DMS153 treated with DMSO at 0.1 percent for 48 hours (cell line): ENCODE measurements at regions not wholly inside any gene's neighbourhood (a gene's known extent, or its start where the extent isn't known, plus 50 kb on each side); places are given as distances from the start of the nearest gene placed in this dataset.

Experiments used
- DNase-seq: peaks from one replicate; lab custom pipeline; 2025; ENCODE audit not compliant: unreplicated experiment; lab: John Stamatoyannopoulos, UW

DNA sequence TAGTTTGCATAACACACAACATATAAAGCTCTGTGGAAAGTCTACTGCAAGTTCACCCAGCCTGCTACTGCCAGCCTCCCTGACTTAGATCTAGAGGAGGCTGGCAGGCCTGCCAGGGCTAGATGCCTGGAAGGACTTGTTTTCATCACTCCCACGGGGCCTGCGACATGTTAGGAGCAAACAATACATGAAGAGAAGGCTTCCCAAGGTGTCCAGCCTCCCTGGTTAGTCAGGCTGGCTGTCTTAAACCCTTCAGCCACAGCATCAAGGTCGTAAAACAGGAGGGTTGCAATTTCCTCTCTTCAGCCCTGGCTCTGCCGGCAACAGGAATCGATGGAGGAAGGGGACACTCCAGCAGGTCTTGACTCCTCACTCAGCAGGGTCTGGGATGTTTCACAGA is 104.5 kb downstream of the NGF start:
- peak; percentile 25 for DNase-seq

- peak; percentile 45 for DNase-seq
These were observed 107.8 kb downstream of the NGF start for GRCh38 chr1:115230281-115230680.

DNA sequence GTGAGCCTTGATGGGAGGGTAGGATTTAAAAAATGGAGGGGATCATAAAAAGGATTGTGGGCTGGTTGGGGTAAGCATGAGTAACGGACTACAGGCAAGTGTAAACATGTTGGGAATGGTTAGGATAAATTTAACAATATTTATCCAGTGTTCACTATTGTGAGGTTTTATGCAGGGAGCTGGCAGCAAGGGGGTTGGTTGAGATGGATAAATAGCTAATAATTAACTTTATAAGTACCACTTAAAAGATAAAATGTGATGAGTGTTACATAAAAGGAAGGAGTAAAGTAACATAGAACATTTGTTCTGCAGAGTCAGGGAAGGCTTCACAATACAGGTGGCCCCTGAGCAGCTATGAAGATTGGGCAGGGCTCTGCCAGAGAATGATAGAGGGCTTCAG is 109.0 kb downstream of the NGF start:
- peak; percentile 64 for DNase-seq

- DNase-seq = no peak
These were observed 109.9 kb downstream of the NGF start for GRCh38 chr1:115228191-115228590.

DNA sequence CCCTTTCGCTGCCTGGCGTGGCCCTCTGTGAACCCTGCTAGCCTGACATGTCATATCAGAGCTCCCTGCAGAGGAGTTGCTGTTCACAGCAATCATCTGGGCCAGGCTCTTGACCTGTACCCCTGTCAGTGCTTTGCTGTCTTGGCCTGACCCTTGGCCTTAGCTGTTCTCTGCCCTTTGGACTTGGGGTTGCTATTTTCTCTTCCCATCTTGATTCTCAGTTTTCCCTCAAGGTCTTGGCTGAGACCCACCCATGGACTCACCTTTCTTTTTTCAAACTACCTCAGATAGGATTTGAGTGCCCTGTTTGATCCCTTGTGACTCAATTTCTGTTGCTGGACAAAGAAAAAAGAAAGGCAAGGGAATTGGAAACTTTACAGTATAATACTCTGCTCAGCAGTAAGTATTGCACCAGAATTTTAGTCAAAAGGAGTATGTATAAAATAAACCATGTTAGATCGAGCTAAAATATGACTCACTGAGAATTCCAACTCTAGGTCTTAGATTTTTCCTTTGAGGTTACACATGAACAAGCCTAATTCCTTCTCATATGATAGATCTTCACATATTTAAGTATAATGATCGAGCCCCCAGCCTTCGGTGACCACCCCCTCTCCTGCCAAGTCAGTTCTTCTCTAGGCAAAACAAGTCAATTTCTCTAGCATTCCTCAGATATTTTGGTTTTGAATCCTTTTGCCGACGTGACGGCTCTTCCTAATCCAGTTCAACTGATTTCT is 110.5 kb downstream of the NGF start:
- no peak for DNase-seq

DNA sequence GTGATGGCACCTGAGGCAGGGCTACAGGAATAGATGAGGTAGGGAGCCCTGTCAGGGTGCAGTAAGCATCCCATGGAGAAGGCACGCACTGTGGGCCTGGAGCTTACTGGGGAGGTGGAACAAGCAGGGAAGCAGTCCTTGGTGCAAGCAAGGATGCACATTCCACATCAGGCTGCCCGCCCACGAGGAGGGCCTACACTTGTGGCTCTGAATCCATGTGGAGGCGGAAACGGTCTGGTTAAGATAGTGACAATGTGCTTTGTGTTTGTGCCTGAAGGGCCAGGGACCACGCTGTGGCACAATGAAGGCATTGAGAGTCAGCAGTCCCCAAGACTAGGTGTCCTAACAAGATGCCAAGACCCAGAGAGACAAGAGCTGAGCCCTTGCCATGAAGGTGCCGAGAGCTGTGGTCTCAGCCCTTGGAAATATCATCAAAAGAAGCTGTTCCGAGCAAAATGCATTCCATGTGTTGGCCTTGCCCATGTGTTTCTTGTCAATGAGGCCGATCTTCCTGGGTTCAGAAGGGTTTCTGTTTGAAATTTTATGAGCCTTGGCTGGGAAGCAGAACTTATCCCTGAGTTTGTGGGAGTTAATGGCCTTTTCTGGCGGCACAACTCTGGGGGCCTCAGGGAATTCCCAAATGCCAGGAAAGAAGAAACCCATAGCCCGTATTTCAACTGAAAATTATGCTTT is 111.9 kb downstream of the NGF start:
- no peak for DNase-seq

- DNase-seq = no peak
These were observed 113.4 kb downstream of the NGF start for GRCh38 chr1:115224636-115225035.

GRCh38 chr1:115222616-115223402 is 115.2 kb downstream of the NGF start:
- DNase-seq = no peak

DNA sequence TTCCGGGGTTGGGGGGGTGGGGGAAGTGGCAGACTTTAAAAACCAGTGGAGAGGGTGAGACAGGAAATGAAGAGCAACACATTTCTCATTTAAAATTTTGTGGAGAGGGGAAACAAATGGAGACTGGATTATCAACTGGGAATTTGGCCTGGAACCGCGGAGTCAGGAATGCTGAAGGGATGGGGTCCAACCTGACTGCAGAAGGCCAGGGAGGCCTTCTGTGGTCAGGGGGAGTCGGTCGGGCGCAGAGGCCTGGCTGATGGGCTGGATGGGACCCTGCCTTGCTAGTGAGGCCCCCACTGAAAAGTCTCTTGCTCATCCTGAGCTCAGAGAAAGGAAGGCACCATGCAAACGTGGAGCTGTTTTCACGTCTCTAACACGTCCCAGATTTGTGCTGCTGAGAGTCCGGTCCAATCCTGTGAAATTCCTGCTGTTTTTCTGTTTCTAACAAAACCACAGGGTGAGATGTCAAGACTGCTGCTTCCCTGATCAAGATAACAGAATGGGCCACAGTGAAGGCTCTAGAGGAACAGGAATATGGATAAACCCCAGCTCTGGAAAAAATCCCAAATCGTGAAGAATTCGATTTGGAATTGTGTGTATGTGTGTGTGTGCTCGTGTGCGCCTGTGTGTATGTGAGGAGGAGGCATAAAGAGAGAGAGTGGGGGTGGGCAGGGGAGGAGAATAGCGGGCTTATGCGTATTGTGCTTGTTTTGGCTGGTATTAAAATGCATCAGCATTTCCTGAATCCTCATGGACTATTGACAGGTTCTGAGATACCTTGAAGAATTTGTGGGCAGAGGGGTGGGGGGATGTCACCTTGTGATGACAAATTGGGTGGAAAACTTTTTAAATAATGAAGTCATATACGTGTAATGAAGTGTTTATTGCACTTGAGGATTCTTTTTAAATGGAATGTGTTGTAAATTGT is 117.4 kb downstream of the NGF start:
- no peak for DNase-seq

DNA sequence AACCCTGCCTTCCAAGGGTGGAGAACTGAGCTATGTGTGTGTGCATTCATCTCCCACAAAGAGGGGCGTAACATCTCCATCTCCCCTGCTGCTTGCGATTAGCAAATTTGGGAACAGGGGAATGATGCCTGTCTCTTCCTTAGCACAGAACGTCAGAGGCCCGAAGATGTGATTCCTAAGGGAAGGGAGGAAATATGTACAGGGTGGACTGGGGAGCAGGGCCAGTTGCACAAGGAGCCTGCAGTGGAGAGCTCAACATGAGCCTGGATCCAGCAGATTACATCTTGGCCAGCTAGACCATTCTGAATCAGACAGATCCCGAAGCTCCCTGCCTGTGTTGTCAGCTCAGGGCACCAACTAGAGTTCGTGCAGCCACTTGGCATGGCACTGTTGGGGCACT is 118.1 kb downstream of the NGF start:
- no peak for DNase-seq

- DNase-seq = no peak
These were observed 119.3 kb downstream of the NGF start for GRCh38 chr1:115218699-115219098.

GRCh38 chr1:115218034-115218405 is 120.0 kb downstream of the NGF start:
- DNase-seq = no peak

DNA sequence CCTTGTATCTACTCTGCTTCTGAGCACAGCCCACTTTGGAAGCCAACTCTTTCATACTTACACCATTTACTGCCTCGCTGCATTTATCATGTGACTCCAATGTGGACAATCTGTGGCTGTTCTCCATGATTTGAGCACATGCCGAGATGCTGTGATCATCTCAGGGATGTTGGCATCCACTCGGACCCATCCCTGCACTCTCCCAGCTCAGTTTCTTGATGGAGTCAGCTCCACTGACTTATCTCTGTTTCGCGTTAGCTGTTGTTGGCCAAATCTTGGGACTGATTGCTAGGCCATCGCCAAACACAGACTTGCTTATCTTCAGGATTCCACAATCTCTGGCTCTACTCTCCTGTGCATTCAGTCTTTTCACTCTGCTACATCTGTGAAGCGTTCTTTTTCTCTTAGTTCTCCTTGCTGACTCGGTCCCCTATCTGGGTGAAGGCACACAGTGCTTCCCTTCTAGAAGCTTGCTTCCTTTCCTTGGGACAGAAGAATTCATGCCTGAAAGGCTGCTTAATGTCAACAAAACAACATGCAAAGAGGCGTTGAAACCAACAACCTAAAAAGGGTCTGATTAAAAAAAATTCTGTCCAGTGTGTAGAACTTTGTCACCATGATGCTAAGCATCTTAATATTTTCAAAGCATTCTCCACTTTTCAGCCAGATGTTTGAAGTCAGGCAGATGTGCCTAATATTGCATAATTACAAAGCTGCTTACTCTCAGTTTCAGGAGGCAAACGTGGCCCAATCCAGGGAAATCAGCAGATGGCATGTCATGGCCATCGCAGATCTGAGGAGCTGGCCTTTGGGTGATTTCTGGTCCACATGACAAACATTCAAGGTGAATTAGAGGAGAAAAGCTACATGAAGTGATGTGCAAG is 120.7 kb downstream of the NGF start:
- no peak for DNase-seq

- no peak for DNase-seq
These were observed 122.1 kb downstream of the NGF start for GRCh38 chr1:115215703-115216521.

DNA sequence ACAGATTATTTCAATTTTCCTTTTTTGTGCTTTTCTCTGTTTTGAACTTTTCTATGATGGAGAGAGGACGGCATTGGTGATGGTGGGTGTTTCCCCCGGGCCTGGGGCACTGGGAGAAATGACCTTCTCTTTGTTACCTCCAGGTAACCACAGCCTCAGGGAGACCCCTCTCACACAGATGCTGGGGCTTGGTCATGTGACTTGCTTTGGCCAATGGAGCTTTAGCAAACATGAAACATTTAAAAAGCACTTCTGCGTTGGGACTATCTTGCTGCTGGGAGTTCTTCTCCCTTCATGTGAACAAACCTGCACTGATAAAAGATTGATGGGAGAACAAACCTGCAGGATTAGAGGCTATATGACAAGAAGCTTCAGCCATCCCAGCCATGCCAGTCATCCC is 122.9 kb downstream of the NGF start:
- DNase-seq = no peak

GRCh38 chr1:115214098-115214497 is 124.0 kb downstream of the NGF start:
- DNase-seq = no peak

DNA sequence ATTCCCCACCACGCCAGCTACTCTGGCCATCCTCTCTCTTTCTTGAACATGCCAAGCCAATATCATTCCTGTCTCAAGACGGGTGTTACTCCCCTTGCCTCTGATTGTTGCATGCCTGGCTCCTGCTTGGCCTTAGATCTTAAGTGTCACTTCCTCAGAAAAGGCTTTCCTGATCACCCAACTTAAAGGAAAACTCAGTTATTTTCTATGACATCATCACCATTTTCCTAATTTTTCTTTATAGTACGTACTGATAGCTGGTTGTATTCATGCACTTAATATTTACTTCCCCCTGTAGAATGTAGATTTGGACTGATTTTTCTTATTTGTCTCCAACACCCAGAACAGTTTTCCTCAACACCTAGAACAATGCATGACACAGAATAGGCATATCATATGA is 123.8 kb upstream of the TSPAN2 start:
- DNase-seq = no peak

DNA sequence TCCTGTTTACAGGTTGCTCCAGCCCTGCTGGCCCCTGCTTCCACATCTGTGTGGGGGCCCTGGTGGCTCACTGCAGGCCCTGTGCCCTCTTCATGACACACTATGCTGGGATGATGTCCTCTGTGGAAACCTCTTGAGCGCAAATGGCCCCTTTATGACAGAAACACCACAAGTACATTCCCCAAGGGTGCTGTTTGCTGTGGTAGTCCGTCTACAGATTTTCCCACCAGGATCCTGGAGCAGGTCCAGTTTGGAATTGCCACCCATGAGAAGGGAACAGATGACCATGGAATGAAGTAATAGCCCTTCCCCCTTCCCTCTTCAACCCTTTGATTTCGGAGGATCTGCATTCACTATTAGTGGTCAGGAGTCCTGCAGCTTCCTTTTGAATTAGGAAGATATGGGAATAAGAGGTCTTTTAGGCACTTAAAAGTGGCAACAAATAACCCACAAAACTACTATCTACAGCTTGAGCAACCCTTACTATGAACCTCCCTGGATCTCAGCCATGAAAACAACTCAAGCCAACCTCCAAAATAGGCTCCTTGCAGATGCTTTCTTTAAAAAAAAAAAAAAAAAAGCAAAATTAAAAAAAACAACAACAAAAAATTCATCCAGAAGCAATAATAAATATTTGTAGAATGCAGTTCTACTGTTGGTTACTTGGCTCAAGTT is 121.9 kb upstream of the TSPAN2 start:
- DNase-seq = no peak

DNA sequence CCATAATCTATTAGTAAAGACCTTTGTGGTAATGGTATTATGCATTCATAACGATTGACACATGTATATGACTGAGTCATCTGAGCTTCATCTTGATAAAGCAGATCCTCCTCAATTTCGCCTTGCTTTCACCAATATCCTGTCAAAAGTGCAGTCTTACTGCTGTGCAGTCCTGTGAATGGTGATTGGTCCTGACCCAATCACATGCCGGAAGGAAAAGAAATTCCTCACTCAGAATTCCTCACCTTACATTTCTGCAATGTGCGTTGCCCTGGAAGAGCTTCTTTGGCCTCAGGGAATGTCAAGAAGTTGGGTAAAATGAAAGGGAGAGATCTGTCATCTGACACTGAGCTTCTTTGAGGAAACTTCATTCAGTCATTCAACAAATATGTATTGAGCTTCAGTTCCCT is 121.0 kb upstream of the TSPAN2 start:
- no peak for DNase-seq
